DMS 273 treated with DMSO at 0.1 percent for 48 hours (cell line): ENCODE measurements at regions not wholly inside any gene's neighbourhood (a gene's known extent, or its start where the extent isn't known, plus 50 kb on each side); places are given as distances from the start of the nearest gene placed in this dataset.

Experiments used
- DNase-seq: peaks from one replicate; lab custom pipeline; 2025; lab: John Stamatoyannopoulos, UW

DNA sequence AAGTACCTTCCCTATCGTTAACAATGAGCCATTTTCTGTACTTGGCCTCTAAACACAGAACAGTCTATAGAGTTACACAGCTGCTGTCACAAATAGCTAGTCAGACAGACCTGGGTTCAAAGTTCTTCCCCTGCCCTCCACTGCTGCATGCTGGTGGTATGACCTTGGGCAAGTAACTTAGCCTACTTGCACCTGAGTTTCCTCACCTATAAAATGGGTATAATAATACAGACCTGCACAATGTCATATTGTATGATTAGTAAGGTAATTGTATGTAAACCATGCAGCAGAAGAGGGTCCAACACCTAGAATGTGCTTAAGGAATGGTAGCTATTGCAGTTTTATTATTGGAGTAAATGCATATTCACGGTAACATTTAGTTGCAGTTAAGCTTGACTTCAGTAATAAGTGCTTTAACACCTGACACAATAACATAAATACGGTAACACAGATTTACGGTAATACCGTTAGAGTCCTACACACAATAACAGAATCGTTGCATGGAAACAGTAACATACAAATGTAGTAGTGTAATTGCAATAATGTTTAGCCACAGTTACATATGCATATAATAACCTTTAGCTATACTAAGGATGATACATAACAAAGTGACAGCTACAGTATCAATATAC, 193.3 kb upstream of the CSF3R start:
- no peak for DNase-seq

DNA sequence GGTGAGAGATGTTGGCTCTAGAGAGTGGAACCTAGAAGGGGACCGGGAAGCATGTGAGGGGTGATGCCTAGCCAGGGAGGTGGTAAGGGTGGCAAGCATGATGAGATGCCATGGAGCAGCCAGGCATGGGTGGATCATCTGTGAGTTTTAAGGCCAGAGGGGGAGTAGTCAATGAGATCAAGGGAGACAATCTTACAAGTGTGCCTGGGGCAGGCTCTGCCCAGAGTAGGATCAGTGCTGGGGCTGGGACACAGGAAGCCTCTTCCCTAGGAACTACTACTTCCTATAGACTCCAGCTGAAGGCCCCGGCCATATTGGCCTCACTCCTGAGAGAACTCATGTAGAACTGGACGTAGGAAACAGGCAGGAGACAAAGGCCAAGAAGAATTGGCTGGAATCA, 192.4 kb upstream of the CSF3R start:
- DNase-seq: no peak

DNA sequence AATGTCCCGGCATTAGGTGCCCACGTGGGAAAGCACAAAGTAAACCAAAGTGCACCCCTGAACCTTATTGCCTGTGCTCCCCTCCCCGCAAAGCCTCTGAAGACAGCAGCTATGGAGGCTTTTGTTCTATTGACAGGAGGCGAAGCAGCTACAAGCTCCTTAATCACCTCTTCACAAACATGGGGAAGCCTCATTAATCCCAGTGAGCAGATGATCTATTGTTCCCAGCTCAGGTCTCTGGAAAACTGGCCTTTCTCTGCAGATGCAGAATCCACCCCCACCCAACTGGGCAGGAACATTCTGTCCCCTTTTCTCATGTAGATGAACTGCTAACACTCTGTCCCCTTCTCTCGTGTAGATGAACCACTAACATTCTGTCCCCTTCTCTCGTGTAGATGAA, 190.5 kb upstream of the CSF3R start:
- DNase-seq: no peak

DNA sequence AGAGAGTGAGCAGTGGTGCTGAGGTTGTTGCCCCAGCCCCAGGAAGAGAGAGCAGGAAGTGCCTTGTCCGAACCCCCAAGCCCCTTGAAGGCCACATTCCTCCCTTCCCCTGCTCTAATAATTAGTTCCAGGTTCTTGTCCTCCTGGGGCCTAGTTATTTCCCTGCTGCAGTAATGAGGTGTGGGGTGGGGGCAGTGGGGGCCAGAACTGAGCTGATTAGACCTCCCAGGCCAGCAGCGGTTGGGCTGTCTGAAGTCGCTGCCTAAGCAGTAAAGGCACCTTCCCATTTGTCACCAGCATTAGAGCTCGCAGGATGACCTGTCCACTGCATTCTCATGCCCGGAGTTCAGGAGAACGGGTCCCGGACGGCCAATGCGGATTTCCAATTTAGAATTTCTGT, 186.5 kb upstream of the CSF3R start:
- DNase-seq: no peak

DNA sequence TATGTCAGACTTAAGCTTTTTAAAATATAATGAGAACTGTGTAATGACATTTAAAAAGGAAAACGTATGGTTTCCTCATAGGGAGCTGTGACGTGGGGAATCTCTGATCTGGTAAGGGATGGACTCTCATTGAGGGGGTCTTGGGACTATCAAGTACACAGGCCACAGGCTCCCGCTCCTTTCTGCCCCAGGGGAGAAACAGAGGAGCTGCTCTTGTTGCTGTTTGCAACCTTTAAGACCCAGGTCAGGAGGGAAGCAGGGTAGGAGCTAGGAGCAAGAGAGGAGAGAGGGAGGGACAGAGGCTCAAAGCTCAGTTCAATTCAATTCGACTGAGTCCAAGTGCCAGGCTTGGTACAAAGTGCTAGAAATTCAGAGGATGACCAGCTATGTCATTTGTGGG, 185.1 kb upstream of the CSF3R start:
- DNase-seq: no peak

DNA sequence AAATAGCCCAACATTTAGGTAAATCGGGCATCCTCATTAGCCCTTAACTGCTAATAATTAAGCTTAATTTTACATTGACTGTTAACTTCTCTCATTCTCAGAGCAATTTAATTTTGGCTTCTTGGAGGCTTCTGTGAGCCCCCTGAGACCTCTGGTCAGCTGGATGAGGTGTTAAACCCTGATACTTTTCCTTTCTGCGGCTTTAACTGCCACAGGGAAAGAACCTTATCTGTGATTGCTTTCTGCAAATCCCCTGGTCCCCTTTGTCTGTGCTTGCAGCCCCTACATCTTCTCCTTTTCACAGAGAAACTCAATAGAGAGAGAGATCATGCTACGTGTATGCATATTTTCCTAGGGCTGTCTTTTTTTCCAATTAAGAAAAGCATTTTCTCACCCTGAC, 184.5 kb upstream of the CSF3R start:
- no peak for DNase-seq

DNA sequence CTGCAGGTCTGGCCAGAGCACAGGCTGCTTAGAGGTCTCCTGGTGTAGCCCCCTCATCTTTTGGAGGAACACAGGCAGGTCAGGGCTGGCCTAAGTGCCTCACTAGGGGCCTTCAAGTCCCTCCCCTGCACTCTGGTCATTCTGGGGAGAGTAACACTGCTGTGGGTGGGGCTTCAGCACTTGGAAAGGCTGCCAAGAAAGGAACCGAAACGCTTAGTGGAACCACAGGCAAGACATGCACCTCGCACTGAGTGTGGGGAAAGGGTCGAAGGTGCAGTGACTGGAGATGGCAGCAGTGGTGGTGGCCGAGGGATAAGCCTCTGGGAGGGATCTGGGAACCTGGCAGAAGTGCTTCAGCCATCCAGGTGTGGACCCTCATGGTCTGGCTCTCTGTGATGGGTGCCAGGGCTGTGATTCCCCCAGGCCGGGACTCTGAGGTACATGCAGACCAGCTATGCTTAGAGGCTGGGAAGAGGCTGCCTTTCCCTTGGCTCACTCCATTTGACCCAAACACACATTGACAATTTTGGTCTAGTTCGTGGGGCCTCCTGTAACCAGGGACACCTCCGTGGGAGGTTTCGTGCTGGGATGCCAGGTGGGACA, 182.9 kb upstream of the CSF3R start:
- DNase-seq: no peak

DNA sequence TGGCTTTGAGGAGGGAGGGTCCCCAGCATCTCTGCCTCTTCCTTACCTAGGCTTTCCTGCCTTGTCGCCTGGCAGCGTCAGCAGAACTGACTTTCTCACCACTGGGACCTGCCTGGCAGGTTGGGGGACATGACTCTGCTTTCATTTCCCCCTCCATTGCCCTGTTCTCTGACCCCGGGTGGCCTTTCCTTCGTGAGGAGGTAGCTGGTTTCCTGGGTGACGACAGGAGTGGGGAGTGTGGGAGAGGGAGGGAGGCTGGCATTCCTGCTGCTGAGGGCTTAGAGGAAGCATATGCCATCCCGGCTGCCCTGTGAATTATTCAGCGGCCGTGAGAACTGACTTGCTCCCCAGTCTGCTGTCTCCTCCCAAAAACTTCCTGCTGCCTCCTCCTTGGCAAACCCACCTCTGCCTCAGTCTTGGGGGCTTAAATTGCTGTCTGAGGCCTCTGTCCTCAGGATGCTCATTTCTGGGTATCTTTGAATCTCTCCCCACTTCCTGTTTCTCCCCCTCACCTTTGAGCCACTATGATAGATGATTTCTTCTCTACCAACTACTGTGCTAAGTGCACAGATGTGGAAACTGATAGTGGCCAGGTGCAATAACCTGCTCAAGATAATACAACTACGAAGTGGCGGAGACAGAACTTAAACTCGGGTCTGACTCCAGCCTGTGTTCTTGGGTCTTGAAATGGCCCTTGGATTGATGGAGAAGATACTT, 182.0 kb upstream of the CSF3R start:
- DNase-seq: peak; percentile 65

DNA sequence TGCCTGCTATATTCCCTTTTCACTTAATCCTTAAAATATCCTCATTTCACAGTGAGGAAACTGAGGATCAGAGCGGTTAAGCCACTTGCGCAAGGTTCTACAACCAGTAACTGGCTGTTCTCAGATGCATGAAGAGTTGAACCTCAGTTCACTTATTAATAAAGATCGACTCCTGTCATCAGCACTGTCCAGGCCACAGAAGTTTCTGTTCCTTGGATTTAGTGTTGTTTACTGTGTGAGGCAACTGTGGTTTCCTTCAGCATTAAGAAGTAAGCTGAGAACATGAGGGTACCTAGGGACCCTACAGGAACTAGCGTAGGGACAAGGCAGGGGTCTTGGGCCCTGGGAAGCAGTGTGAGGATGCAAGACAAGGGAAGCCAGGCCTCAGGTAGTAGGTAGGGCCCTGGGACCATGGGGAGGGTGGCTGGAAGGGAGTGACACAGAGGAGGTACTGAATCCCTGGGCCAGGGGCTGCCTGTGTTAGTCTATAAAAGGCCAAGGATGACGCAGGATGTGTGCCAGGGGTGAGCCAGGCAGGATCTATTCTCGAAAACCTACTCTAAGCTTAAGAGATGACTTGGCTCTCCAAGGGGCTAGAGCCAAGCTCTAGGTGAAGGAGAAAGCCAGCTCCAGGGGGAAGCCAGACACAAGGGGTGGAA, 181.2 kb upstream of the CSF3R start:
- DNase-seq: no peak

DNA sequence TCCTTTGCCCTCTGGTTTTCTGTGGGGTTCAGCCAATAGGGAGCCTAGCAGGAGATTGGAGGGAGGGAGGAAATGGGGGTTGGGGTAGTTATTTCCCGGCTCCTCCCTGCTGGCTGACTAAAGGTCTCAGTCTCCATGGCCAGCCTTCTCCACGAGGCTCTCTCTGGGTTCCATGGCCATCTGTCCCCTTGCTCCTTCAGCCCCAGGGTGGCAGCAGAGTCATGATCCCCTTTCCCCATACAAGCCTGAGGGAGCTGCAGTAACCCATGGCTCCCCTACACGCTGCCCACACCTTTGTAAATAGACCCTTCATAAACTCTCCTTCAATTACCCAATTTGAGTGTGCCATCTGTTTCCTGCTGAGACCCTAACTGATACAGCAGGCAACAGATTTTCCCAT, 176.1 kb upstream of the CSF3R start:
- peak; percentile 83 for DNase-seq

DNA sequence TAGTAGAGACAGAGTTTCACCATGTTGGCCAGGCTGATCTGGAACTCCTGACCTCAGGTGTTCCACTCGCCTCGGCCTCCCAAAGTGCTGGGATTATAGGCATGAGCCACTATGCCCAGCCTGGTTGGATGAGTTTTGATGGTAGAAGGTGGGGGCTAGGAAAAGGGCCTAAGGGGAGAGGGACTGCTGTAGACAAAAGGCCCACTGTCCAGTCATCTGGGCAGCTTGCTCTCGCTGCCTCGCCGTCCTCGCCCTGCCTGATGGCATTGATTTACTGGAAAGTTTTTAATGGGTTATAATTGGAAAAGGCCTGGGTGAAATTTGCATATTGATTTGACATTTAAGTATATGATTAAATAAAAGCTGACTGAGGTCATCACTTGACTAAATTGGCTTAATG, 175.1 kb upstream of the CSF3R start:
- no peak for DNase-seq

DNA sequence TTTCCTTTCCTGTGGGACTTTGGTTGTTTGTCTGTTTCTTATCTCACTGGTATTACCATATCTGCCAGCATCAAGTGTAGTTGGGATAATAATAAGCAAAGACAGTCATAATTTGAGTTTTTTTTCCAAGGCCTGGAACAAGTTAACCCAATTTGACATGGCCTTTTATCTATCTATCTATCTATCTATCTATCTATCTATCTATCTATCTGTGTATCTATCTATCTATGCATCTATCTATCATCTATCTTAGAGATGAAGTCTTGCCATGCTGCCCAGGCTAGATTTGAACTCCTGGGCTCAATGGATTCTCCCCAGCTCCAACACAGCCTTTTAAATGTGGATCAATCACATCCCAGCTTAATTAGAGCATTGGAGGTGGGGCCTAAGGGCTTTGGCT, 174.1 kb upstream of the CSF3R start:
- no peak for DNase-seq

DNA sequence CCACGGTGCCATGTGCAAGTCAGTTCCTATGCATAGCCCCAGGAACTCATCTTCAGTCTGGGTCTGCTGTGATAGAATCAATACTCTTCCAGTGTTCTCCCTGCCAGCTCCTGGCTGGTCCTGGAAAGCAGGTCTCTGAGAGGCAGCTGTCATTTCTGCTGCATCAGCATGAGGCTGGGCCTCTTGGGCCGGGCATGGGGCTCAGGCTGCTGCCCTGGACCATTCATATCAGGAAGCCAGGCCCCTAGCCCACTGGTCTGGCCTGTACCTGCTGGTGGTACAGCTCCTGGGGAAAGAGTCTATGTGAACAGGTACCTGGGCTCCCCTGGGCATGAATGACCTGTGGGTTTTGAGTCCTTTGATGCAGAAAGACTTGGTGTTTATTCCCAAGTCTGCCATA, 173.6 kb upstream of the CSF3R start:
- no peak for DNase-seq

DNA sequence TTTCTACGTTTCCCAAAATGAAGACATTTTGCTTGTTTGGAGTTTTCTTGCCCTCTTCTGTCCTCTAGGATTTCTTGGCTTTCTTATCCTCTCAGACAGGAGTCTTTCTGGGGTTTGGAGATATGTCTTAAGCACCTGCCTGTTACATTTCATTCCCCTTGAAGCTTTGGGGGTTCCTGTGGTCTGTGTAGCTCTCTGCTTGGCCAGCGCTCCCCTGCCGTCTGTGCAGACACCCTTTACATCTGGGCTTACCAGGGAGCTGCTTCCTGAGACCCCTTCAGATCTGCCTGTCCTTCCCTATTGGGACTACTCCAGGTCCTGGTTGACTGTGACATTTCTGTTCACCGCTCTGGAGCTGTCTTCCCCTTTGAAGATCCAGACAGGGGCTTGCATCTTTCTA, 171.9 kb upstream of the CSF3R start:
- DNase-seq: no peak

DNA sequence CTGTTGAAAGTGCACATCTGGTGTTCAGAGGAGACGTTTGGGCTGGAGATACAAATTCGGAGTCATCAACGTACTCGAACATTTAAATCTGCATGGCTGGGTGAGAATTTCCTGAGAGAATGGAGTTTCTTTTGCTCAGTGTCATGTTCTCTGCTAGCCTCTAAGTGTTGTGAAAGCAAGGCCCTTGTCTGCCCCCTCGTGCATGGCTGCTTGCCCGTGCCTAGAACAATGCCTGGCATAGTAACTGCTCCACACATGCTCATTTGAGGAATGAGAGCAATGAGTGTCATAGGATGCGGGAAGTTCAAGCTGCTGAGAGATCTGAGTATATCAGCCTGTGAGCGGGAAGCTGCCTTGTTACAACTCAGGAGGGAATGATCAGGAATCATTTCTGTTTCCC, 171.1 kb upstream of the CSF3R start:
- DNase-seq: no peak

DNA sequence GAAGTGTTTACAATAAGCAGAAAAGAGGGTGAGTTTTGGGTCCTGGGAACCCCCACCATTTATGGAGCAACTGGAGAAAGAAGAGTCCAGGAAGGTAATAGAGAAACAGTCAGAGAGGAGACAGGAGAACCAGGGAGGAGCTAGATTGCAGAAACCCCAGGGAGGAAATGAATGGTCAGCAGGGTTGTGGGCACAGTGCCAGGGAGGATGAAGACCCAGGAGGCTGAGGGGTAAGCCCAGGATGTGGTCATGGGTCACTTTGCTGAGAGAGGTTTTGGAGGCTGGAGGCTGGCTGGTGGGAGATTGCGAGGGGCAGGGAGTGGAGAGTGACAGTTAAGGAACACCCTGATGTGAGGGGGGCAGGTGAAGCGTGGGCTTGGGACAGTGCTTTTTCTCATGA, 169.9 kb upstream of the CSF3R start:
- DNase-seq: no peak

DNA sequence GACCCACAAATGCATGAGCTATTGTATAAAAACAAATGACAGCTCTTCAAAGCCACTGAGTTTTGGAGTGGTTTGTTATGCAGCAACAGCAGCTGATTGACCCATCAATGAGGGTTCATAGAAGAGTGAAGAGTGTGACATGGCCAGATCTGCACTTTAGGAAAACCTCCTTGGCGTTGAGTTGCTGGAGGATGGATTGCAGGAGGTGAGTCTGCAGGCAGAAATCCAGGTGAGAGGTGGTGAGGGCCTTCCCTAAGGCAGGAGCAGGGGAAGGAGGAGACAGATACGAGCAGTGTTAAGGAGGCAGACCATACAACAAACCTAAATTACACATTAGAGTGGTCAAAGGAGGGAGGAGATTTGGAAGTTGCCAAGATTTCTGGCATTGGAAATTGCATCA, 169.3 kb upstream of the CSF3R start:
- no peak for DNase-seq

DNA sequence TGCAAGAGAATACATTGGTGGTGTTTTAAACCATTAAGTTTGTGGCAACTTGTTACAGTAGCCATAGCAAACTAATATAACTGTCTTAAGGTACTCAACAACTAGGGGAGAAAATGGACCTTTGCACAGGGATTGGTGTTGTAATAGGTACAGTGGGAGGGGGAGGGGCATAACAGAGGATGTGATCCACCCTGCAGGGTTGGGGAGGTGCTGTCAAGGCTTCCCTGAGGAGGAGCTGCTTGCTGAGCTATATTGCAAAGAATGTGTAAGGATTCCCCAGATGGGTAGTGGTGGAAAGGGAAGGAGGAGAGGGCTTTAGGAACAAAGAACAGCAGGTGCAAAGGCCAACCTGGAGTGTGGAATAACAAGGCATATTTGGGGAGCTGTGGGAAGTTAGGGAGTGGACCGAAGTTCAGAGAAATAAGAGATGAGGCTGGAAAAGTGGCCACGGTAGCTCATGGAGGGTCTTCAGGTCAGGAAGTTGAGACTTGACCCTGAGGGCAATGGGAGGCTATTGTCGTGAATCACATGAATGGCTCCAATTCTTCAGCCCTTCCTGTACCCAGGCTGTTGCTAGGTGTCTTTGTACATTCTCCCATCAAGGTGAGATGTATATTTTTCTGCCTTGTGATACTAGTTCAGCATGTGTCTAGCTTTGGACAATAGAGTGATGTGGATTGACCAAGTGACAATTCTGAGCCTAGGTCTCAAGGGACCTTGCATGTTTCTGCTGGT, 168.6 kb upstream of the CSF3R start:
- no peak for DNase-seq

DNA sequence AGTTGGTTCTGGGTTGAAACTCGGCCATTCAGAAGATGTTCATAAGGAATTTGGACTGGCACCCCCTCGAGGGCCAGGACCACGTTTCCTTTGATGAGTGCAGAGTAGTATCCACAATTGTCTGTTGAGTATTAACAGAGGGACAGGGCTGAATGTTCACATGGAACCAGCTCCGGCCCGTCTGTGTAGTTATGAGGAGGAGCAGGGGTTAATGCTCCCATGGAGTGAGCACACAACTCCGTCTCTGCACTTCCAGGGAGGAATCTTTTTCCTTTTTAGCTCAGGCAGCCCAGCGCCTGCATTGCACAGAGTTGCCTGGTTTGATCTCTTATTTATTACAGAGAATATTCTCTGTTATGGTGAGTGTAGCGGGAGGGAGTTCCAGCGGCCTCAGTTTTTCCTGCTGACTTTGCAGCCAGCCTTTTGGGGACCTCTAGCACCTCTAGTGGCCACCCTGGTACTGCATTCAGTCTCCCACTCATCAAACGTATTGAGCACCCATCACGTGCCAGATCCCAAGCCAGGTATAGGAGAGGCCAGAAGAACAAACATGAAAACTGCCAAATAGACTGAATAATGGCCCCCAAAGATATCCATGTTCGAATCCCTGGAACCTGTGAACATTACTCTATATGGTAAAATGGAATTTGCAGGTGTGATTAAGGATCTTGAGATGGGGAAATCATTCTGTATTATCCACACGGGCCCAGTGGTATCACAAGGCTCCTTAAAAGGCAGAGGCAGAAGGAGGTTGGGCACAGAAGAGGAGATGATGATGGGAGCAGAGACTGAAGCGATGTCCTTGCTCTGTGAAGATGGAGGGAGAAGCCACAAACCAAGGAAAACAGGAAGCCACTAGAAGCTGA, 167.7 kb upstream of the CSF3R start:
- DNase-seq: no peak

DNA sequence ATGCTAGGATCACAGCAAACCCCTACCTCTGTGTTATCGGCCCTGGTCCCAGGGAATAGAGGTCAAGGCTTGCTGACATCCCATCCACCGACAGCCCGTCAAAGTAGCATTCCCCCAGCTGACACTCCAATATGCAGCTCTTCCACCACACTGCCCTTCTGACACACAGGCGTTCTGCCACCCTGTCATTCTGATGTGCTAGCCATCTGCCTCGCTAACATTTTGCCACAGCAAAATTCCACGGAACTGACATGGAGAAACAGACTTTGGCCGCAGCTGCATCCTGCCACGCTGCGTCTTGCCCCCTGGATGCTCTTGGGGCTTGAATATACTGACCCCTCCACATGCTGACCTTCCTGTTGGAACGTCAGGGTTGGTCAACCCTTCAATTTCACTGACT, 163.2 kb upstream of the CSF3R start:
- no peak for DNase-seq

DNA sequence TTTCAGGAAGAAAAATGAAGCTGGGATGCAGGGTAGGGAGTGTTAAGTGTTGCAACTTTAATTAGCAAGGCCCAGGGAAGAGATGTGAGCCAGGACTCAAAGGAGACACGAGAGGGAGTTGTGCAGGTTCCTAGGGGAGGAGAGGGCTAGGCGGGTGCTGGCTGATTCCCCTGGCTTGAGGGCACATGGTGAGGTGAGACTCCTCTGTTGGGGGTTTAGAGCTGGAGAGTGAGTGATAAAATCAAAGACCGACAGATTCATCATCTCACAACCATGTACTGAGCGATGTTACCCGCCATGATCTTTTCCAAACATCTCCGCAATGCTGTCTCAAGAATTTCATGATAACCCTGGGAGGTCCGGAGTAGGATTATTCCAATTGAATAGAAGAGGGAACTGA, 161.8 kb upstream of the CSF3R start:
- DNase-seq: no peak
